HCT116 (cell line): ENCODE measurements at regions not wholly inside any gene's neighbourhood (a gene's known extent, or its start where the extent isn't known, plus 50 kb on each side); places are given as distances from the start of the nearest gene placed in this dataset.

ENCODE experiments used
- EZH2 ChIP-seq: fragments of 200-600 bp; sonication (generic); IDR thresholded peaks from 2 replicates; pipeline ENCODE4 v1.6.1; 2017; ENCODE audit warnings: antibody characterized with exemption, mixed run types
- POLR2A ChIP-seq: IDR thresholded peaks from 2 replicates; pipeline ENCODE4 v1.7.0; 2011; ENCODE audit warnings: borderline replicate concordance; ENCODE audit not compliant: insufficient read depth, insufficient read length; ENCODE audit errors: extremely low read depth
- RAD21 ChIP-seq: IDR thresholded peaks from 2 replicates; pipeline ENCODE4 v1.6.1; 2012; ENCODE audit warnings: low read depth, mild to moderate bottlenecking
- SP1 ChIP-seq: IDR thresholded peaks from 2 replicates; pipeline ENCODE4 v1.6.1; 2012; ENCODE audit warnings: low read depth
- TF ChIP-seq, protein P1 (sequence below), 3 experiments: fragments of 200-600 bp in 1 of 3; sonication (generic) in 1 of 3; IDR thresholded peaks in 2 of 3; conservative IDR thresholded peaks in 1 of 3; 2 replicates each; pipeline ENCODE4 v1.5.1; 2012 to 2017; ENCODE audit warnings: low read depth in 2 of 3, low read length in 2 of 3, antibody characterized with exemption in 1 of 3, borderline replicate concordance in 1 of 3, control low read depth in 1 of 3, mild to moderate bottlenecking in 1 of 3, mixed read lengths in 1 of 3, mixed run types in 1 of 3, moderate library complexity in 1 of 3; ENCODE audit not compliant: insufficient read depth in 1 of 3
- TF ChIP-seq, protein P2 (sequence below): IDR thresholded peaks from 2 replicates; pipeline ENCODE4 v1.6.1; 2012

DNA sequence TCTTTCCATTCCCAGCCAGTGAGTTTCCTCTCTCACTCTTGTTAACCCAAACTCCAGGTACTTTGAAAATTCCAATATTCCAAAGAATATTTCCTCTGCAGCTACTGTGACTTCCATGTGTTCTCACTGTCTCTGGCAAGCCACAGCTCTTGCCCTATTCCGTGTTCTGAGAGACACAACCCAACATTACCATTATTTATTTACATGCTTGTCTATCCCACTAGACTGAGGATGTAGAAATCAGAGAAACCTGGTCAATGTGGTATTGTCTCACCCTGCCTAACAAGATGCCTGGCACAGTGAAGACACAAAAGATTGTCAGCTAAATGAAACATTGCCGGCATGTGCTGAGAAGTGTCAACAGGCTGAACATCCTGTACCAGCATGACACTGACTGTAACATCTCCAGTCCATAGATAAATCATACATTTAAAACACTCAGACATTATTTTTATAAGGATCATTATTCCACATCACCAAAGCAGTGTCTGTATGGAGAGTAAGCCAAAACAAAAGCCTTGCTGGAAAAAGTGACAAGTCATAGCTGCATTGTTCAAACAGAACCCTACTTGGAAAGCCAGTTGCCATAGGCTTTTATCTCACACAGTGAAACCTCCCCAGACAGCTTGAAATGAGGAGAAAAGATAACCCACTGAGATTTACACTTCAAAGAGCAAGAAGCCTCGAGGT lies 72.3 kb downstream of the SIPA1L2 start:
- TF ChIP-seq, protein P1, sequence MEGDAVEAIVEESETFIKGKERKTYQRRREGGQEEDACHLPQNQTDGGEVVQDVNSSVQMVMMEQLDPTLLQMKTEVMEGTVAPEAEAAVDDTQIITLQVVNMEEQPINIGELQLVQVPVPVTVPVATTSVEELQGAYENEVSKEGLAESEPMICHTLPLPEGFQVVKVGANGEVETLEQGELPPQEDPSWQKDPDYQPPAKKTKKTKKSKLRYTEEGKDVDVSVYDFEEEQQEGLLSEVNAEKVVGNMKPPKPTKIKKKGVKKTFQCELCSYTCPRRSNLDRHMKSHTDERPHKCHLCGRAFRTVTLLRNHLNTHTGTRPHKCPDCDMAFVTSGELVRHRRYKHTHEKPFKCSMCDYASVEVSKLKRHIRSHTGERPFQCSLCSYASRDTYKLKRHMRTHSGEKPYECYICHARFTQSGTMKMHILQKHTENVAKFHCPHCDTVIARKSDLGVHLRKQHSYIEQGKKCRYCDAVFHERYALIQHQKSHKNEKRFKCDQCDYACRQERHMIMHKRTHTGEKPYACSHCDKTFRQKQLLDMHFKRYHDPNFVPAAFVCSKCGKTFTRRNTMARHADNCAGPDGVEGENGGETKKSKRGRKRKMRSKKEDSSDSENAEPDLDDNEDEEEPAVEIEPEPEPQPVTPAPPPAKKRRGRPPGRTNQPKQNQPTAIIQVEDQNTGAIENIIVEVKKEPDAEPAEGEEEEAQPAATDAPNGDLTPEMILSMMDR (IDR thresholded peaks at IDR 0.05 in 2 of 3, conservative IDR thresholded peaks at IDR 0.05 in 1 of 3; ENCODE audit: borderline replicate concordance in 1 of 3, insufficient read depth in 1 of 3, low read depth in 2 of 3, low read length in 2 of 3), result no peak
- TF ChIP-seq RAD21 (no peak), POLR2A (no peak), SP1 (no peak), EZH2 (no peak)
- TF ChIP-seq, protein P2, sequence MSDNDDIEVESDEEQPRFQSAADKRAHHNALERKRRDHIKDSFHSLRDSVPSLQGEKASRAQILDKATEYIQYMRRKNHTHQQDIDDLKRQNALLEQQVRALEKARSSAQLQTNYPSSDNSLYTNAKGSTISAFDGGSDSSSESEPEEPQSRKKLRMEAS, result no peak
